Renal cortex interstitium (tissue), 11 donors: ENCODE measurements at regions not wholly inside any gene's neighbourhood (a gene's known extent, or its start where the extent isn't known, plus 50 kb on each side); places are given as distances from the start of the nearest gene placed in this dataset.

ENCODE experiments used
- DNase-seq, 11 donors: peaks; one replicate each; pipeline ENCODE4 v3.0.0-alpha.2; 2013; ENCODE audit warnings: low read depth in 9 of 11, low spot score in 4 of 11; ENCODE audit errors: extremely low read depth in 1 of 11

DNA sequence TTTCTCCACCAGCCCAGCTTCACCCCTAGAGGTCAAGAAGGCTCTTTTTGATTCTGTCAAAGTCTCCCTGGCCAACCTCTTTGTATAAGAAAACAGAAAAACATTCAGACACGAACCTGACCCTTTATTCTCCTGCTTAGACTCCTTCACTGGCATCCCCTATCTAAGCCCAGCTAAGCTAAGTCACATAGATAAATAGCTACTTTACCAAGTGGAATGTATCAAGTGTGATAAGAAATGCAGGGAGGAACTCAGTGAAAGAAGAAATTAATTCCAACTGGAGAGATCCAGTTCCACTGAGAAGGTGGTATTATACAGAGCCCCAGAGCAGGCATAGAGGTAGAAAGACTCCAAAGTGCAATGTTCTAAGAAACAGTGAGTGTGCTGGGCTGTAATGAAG, 489.5 kb downstream of the TNS1 start:
- no peak for DNase-seq

DNA sequence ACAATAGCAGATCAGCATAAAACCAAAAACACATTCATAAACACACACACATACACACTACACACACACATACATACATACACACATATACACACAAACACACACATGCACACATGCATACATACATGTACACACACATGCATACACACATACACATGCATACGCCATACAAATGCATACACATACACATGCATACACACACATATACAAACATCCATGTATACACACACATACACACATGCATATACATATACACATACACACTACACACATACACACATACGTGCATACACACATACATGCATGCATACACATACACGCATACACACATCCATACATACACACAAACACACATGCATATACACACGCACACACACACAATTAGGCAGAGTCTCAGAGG, 490.1 kb downstream of the TNS1 start:
- no peak for DNase-seq

DNA sequence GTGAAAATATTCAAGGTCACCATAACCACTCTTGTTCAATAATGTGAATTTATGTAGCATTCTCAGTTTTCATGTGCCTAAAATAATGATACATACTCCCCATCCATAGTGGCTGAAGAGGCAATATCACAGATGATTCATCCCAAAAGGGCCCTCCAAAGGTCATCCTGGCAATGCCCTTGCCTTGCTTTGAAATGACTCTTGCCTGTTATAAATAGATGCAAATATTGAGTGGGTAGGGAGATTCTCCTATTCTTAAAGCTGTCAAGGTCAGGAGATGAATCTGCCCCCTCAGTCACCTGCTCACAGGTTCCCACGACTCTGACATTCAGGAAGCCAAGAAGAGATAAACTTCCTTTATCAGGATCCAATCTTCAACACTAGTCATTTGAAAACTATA, 490.5 kb downstream of the TNS1 start:
- DNase-seq = no peak

DNA sequence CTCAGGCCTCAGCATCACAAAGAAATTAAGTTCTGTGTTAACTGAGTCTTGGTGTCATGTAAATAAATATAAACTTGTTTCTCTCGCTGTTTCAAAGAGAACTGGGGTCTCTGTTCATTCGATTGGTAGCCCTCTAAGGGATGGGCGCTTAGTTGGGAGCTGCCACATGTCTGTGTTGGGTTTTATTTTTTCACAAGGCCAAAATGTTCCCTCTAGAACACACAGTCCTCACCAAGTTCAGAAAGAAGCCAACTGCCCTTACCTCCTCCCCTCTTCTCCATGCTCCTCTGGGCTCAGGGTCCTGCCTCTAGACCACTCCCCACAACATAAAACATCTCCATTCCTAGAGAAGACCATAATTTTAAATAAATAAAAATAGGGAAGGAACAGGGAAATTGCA, 490.9 kb downstream of the TNS1 start:
- no peak for DNase-seq

DNA sequence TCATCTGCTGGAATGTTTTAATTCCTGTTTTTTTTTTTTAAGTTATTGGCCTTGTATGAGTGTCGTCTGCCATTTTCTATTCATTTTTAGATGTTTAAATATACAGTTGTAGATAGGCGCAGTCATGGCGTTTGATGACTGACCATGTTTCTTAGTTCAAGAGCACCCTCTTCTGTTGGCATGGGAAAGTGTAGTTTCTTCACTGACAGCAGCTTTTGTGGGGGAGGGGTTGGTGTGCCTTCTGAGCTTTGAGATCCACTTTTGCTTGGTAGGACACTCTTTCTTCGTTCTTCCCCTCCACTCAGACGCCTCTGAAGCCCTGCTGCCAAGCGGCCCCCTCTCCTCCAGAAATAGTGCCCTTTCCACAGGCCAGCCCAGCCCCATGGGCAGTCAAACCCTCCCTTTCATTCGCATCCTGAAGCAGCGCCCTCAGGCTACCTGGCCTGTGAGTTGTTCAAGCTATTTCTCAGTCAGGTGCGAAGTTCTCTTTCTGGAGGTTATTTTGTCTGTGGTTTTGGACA, 492.0 kb downstream of the TNS1 start:
- DNase-seq = peak; percentile 54 to 86 (median 78)

- no peak for DNase-seq
These were observed 497.5 kb downstream of the TNS1 start for GRCh38 chr2:217505303-217505702.

DNA sequence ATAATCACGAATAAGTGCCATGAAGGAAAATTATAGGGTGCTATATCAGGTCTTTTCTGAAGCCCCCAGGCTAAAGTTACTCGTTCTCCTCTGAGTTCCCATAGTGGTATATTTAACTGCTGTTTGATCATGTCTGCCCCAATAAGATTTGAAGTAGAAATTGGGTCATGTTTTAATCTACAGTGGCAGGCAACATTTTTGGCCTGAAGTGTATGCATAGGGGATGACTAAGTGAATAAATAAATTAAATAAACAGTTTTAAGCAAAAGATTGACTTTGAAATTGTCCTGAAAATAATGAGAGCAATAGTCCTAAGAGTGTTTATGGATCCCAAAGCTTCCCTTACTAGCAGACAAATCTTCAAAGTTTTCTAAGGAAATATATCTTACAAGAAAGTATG, 500.9 kb downstream of the TNS1 start:
- DNase-seq = no peak

DNA sequence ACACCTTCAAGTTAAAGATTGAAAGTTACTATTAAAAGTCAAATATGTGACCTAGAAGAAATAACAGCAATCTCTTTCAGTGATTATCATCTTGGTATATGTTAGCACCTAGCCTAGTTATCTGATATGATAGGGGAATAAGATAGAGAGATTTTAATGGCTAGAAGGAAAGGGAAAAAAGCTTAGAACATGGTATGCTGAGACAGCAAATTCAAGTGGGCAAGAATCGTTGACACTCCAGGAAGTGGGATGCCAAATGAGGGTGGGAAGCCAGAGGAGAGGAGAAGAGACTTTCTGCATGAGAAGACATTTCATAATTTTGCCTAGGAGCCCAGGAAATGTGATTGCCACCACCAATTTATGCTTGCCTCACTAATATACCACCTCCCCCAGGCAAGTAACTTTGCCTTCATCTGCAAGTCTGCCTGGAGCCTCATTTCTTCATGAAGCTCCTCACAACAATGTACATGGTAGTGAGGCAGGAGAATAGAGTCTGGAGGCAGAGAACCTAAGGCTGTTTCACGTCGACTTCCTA, 504.9 kb downstream of the TNS1 start:
- no peak for DNase-seq

DNA sequence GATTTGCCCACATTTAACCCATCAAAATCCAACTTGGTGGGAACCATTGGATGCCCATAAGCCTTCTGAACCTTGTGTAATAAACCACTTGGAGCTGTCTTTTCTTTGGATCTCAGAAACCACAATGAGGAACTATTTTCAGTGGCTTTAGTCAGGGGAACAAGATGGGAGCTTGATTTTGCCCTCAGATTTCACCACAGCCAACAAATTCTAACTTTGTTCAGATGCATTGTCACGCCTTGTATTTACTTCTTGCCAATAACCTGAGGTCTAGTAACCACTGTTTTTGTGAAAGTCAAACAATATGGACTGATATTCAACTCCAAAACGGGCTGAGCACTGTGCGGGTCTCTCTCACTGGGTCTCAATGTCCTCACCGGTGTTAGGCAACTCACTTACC, 508.2 kb downstream of the TNS1 start:
- DNase-seq = no peak

- DNase-seq = no peak
These were observed 511.5 kb downstream of the TNS1 start for GRCh38 chr2:217491271-217491670.

GRCh38 chr2:217489145-217489960, 513.4 kb downstream of the TNS1 start:
- DNase-seq = no peak

DNA sequence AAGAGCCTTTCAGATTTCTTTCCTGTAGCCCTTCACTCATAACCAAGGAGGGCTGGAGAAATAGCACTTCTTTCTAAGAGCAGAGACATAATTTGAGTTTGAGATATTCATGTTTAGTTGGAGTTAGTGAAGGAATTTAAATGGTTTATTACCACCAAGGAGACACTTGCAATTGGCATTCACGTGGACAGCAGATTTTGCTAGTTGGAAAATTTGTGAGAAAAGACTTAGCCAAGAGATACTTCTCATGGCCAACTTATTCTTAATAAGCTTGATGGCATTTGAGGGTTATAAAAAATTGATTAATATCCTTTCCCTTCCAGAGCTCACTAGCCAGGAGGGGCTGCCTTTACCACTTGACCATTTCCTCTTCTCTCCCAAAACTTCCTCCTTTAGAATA, 518.7 kb downstream of the TNS1 start:
- no peak for DNase-seq

- DNase-seq = no peak
These were observed 520.6 kb downstream of the TNS1 start for GRCh38 chr2:217482056-217482710.

GRCh38 chr2:217481577-217481976, 521.2 kb downstream of the TNS1 start:
- DNase-seq = no peak

DNA sequence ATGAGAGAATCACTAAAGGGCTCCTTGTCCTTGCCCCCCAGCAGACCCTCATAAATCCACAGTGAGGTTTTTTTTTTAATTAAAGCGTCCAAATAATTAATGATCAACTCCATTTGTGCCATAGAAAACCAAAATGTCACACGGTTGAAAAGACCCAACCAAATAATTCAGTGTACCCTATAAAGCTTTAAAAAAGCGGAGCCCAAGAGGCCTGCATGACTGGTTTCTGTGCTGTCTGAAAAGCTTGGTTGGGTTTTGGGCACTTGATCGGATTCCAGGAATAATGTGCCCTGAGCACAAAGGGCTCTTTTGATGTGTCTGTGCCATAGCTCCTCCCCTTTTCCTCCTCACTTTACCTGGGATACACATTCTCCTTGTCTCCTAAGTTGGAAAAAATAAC, 523.2 kb downstream of the TNS1 start:
- no peak for DNase-seq

- no peak for DNase-seq
These were observed 523.9 kb downstream of the TNS1 start for GRCh38 chr2:217478831-217479455.

GRCh38 chr2:217477583-217477982, 525.2 kb downstream of the TNS1 start:
- no peak for DNase-seq

- DNase-seq = no peak
These were observed 527.0 kb downstream of the TNS1 start for GRCh38 chr2:217475791-217476190.

- no peak for DNase-seq
These were observed 527.7 kb downstream of the TNS1 start for GRCh38 chr2:217475101-217475500.

DNA sequence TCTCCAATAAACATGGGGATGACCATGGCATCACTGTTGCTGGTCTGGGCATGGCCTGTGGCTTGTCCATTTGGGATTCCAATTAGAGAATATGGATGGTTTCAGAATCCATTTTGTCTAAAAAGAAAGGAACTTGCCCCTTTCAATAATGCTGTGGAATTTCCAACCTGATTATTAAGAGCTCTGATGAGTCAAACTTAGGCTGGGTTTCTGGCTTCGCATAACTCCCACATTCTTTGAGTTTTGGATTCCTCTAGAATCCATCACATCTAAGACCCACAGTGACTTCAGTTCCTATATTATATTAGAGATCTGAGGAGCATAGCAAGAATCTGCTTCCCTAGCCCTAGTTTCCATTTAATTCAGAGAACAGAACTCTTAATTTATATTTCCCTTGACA, 531.5 kb downstream of the TNS1 start:
- DNase-seq = no peak
